Right forelimb (tissue), 1 donor: ENCODE measurements at regions not wholly inside any gene's neighbourhood (a gene's known extent, or its start where the extent isn't known, plus 50 kb on each side); places are given as distances from the start of the nearest gene placed in this dataset.

Experiments used
- DNase-seq: peaks from one replicate; pipeline ENCODE4 v3.0.0-alpha.2; 2018

DNA sequence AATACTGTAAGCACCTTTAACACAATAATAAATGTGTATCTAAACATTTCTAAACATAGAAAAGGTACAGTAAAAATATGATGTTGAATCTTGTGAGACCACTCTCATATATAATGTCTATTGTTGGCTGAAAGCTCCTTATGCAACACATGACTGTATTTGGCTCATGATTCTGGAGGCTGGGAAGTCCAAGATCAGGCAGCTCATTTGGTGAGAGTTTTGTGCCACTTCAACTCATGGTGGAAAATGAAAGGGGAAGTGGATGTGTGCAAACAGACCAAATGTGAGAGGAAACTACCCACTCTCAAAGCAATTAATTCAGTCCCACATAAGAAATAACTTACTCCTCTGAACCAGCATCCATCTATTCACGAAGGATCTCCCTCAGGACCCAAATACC, 257.7 kb upstream of the OPRM1 start:
- no peak for DNase-seq

DNA sequence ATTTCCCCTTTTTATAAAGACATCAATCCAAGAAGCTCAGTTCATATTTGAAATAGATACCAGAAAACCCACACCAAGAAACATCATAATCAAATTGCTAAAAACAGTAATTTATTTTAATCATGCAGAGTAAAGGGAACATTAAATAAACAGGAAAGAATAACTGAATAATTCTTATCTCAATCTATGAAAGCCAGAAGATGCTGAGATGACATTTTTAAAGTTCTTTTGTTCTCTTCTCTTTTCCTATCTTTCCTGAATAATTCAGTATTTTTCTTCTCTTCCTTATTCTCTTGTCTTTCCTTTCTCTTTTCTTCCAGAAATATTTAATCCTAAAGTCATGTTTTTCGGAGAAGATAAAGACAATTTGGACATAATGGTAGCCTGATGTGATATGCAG, 259.0 kb upstream of the OPRM1 start:
- no peak for DNase-seq

DNA sequence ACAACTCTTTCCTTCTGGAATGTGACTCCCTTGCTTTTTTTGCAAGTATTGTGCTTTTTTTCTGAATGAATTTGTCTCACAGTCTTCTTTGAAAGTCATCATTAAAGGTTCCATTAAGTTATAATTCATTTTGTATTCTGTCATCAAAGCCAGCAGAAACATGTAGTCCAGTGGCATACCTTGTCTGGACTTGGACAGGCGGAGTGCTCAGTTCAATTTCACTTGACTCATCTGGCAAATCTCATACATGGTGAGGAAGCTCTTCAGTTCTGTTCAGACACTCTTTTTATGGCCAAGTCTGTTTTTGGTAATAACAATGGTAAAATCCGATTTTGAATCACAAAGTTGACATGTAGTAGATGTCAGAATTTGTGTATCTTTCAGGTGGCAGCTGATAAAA, 260.8 kb upstream of the OPRM1 start:
- DNase-seq, result no peak

DNA sequence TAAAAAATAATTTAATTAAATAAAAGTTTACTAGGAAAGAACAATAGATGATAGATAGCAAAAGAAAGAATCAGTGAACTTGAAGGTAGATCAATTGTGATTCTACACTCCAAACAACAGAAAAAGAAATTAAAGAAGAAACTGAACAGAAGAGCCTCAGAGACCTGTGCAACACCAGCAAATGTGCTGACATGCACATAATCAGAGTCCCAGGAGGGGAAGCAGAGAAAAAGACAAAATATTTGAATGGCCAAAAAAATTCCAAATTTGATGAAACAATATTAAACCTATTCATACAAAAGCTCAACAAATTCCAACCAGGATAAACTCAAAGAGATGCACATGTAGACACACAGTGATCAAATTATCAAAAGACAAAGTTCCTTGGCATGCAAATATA, 267.5 kb upstream of the OPRM1 start:
- DNase-seq, result no peak

DNA sequence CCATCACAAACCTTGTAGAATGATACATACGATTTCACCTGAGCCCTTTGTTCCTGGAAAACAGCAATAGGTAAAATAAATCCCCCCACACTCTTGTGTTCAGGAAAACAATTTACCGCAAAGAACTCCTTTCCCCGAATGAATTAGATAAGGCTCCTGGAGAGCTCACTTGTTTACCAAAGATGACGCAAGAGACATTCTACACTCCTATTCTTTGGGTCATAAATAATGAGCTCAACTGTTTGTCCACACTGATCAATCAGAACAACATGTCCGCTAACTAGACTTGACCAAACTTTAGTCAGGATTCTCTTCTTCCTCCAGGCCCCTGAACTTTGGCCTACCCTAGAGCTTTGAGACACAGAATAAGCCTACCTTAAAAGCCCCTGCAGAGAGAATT, 271.9 kb upstream of the OPRM1 start:
- no peak for DNase-seq

DNA sequence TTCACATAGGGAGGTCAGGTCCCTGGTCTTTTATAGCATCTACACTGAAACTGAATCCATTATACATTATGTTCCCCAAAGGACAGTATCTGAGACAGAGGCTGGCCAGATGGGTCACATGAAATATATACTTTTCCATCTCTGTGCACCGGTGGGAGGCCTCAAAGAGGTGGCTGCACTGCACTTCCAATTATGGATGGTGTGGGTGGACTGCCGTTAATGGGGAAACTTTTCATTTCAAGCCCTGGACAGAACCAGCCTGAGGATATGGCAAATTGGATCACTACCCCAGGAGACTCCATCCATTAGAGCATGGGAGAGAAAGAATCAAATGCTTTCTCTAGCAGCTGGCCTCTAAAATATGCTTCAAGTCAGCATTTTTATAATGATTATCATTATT, 280.5 kb upstream of the OPRM1 start:
- no peak for DNase-seq

DNA sequence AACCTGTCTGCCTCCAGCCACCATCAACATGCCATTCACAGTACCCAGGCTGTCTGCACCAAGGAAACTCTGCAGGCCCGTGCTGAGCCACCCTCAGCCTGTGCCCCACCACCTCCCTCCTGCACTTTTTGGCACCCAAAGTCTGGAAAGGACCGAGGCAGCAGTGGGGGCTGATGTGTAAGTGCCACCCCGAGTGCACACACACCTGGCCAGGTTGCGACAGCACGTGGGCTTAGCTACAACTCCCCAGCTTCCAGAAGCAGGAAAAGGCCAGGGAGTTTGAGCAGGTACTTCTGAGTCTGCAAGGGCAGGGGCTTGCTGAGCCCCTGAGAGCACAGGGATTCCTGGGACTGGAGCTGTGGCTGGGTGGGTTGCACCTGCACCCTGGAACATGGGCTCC, 303.3 kb upstream of the OPRM1 start:
- DNase-seq, result no peak

DNA sequence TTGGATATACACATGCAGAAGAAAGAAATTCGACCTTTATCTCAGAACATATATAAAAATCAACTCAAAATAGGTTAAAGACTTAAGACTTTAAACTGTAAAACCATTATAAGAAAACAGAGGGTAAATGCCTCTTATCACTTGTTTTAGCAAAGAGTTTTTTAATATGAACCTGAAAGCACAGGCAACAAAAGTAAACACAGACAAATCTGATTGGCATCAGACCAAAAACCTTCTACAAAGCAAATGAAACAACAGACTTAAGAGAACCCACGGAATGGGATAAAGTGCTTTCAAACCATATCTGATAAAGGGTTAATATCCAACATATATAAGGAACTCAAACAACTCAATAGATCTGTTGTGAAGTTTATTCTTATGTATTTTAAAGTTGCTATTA, 309.9 kb upstream of the OPRM1 start:
- no peak for DNase-seq

DNA sequence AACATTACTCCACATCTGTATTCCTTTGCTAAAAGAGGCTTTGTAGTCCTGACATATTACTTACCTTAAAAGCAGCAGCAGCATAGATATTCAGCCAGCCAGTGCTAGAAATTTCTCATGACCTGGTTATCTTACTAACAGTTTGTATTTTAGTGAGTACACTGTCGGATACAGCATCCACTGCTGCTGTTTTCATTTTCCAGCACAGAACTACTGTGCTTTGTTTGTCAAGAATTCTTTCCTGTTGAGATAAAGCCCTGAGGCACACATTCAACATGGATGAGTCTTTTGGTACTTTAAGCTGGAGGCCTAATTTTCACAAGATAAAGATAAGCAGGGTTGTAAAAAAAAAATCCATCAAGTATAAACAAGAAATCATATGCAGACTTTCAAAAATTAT, 311.2 kb upstream of the OPRM1 start:
- no peak for DNase-seq

DNA sequence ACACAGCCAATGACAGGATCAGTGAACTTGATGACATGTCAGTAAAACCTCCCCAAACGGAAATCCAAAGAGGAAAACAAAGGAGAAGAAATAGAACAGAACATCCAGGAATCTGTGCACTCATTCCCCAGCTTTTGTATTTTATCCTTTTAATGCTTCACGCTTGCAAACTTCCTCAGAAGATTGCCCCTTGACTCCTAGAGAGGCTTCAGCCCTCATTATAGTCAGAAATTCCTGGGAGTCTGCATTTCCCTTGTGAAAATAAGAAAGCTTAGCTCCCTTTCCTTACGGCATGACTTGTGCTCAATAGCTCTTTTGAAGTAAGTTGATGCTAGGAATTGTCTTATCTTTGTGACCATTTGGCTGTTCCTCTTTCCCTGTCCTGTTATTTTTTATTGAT, 313.6 kb upstream of the OPRM1 start:
- DNase-seq, result no peak

DNA sequence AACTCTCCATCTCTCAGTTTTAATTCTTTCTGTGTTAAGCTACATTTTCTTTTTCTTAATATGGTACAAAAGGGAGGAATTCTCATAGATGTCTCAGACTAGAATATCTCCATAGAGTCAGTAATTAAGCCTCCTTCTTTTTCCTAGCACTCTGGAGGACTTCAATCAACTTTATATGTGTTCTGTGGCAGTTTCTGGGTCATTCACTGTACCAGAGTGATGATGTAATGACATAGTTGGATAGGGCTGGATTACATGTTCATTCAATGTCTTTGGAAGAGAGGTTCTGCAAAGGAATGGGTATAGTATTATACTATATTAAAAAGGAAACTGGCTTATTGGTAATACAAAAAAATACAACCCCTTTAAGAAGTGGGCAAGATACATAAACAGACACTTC, 318.3 kb upstream of the OPRM1 start:
- DNase-seq, result no peak

DNA sequence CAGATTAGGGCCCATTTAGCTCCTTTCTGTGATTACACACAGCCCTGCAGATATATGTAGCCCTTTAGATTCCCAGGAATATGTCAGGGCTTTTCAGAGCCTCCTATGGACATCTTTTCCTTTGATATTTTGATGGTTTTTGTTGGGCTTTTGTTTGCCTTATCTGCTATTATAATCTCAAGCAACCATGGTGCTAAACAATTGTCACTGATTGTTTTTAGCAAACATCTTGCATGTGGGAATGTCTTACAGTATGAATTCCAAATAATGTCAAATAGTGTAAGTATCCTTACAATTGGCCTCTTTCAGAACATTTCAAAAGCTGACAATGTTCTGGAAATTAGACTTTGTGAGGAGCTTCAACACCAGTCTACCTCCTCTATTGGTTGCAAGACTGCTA, 333.6 kb upstream of the OPRM1 start:
- DNase-seq, result no peak

DNA sequence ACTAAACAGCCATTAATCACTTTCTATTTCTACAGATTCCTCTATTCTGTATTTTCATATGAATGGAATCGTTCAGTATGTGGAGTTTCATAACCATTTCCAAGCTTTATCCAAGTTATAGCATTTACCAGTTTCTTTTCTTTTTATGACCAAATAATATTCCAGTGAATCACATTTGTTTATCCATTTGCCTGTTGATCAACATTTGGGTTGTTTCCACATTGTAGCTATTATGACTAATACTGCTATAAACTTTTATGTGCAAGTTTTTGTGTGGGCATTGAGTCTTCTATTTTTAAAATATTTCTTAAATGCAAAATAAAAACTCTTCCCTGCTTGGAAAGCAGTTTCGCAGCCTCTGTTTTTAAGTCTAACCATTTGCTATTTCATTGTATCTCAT, 336.4 kb upstream of the OPRM1 start:
- no peak for DNase-seq

DNA sequence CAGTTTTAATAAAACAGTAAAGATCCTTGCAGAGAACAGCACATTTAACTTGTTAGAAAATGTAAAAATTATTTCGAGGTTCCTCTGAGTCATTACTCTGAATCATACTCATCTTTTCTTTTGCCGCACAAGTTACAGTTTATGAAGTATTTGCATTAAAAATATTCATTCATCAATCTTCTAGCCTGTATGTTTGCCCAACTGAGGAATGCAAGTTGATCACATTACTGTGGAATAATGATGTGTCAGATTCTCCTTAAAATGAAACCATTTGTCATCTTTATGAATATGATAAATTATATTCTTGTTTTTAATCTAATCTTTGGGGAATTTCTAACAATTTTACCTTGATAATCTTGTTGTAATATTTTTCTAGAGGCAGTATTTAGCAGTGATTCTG, 340.4 kb upstream of the OPRM1 start:
- no peak for DNase-seq

DNA sequence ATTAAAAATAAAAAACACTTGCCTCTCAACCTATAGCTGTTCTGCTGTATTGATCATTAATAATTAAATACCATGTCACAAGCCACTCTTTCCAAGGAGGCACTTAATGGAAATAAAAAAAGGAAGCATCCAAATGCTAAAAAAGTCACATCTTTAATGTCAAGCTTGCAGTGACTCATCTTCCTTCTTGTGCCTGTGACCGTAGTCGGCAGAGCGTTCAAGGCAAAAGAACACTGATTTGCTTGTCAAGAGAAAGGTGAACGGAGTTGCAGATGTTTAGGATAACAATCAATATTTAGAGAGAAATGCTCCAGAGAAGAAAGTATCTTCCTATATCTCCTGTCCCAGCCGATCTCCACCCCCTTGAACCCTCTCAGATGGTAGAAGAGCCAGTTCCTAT, 341.0 kb upstream of the OPRM1 start:
- no peak for DNase-seq

DNA sequence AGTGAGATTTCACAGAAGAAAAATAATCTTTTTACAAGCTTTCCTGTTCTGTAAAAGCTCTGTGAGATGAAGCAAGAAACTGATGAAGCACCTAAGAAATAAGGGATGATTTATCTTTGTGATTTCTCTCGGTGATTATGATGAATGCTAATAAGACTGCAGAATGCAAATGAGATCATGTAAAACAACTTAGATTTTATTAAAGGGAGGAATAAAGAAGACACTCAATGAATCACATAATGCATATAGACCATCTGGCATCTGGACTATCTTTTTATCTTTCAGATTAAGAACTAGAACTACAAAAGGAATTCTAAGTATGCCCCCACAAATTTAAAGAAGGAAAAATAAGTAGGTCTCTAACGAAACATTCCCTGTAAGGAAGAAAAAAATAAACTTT, 361.5 kb upstream of the OPRM1 start:
- DNase-seq, result no peak

DNA sequence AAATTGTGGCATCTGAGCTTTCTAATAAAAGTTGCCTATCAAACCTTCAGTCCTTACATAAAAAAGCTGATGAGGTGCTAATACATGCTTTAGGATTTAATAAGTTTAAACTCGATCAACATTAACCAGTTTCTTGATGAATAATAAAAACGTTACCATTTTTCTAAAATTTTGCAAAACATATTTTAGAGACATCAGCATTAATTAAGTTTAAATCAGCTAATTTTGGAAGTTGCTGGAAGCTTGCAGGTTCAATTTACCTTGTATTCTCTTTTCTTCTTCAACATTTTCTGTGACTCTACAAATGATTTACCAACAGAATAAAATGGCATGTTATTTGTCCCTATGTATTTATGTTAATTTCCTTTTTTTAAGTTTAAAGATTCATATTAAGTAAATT, 365.3 kb upstream of the OPRM1 start:
- no peak for DNase-seq

DNA sequence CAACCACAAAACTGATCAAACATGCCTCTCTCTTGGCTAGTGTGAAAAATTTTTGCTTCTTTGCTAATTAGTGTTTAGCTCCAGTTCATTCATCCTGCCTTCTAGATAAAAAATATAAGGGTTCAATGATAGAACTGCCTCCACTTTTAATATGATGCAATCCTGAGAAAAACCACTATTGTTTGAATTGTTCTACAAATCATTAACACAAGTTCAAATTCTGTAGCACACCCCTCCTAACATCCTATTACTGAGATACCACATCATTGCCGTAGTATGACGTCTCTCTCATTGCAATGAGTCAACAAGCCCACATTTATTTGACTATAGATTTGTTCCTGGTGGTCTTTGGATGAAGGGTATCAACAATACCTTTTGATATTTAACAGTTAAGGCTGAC, 365.8 kb upstream of the OPRM1 start:
- no peak for DNase-seq

DNA sequence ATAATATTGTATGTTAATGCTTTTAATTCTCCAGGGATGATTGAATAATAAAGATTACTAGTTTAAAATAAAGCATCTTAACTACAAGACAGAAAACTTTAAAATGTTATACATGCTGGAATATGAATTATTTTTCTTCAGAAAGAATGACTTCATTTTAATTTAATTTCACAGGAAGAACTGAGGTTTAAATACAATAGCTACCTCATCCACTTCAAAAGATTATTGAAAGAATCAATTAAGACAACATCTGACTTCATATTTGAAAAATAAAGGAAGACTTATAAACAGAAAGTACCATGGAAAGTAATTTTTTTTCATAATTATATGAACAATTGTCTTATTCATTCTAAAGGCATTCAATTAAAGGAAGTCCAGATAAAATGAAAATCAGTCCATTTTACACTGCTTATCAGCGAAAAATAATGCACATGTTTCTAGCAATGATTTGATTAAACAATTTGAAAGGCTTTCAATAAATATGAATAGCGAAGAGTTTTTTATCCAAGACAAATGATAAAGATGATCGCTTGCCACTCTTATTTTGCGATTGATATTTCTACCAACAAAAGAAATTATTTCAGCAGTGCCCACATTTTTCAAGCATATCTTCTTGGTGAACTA, 368.5 kb upstream of the OPRM1 start:
- DNase-seq, result no peak

DNA sequence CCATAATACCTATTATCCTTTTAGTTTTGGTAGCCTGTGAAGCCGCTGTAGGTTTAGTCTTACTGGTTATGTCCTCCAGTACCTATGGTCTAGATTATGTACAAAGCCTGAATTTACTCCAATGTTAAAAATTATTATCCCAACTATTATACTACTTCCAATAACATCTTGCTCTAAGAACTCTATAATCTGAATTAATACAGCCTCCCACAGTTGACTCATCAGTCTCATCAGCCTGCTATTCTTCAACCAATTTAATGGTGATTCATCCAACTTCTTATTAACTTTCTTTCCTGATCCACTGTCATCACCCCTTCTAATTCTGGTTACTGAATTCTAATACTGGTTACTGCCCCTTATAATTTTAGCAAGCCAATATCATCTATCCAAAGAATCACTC, 370.3 kb upstream of the OPRM1 start:
- DNase-seq, result no peak

DNA sequence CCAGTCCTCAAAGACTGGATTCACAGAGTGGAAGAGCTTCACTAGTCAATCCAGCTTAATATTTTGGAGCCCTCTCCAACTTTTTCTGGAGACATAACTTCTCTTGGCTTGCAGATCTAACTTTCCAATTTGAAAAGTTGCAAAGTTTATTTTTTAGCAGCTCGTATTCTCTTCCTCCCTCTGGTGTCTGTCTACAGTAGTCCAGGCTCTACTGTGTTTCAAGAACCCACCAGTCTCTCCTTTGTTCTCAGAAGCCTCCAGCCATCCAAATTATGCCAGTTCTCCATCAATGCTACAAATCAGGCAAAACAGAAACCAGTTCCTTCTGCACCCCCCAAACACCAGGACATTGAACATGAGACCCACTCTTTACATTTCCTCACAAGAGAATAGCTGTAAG, 376.1 kb upstream of the OPRM1 start:
- DNase-seq, result no peak

DNA sequence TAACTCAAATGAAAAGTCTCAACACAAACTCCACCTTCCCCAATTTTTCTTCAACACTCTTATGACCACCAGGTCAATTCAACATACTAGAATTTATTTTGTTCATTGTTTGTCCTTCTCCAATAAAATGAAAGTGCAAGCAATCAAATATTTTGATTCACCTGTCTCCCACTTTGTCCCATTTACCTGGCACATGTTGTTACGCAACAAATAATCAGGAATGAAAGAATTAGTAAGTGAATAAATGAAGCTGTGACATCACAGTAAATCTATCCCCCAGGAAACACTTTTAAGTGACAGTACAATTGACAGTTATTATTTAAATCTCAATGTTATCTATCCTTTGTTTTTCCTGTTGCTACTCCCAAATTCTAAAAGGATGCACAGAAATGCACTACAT, 393.7 kb upstream of the OPRM1 start:
- no peak for DNase-seq

DNA sequence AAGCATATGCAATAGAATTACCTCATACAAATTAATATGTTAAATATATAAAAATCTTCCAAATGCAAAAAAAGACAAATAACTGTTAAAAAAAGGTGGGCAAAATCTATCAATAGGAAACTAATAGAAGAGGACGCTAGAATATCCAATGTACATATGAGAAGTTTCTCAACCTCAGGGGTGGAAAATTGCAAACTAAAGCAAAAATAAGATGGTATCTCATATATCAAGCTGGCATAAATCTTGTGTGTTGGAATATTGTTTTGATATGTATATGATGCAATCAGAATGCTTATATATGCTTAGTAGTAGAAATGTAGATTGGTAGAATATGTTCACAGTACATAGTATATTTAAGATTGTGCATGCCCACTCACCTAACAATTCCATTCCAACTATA, 395.0 kb upstream of the OPRM1 start:
- no peak for DNase-seq

DNA sequence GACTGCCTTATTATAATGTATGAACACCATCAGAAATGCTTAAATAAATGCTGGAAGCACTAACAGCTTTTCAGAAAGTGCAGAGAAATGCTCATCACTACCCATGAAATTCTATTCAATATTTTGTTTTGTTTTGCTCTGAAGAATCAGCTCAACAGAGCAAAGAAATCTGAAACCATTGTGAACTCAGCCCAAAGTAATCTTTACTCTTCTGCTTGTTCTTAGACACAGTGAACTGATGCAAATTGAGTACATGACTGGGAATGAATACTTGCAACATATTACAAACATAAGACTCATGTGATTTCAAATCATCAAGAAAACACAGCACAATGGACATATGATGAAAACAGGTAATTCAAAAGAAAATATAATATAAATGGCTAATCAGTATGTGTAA, 404.6 kb upstream of the OPRM1 start:
- no peak for DNase-seq

DNA sequence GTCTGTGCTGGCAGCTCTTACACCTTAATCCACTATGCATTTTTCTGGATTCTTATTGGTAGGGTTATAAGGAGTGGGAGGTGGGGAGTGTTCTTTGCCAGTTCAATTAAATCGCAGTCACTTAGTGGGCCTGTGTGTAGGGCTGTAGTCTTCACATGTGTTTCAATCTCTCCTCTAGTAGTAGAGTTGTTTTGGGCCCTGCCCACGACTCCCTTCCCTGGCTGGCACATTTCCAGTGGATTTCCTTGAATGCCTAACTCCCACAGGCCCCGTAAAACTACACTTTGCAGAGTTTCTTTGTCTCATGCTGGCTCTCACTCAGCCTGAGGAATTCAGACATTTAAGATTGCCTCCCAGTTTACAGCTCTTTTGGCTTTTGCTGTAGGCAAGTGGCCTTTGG, 414.0 kb upstream of the OPRM1 start:
- DNase-seq, result peak; percentile 77

DNA sequence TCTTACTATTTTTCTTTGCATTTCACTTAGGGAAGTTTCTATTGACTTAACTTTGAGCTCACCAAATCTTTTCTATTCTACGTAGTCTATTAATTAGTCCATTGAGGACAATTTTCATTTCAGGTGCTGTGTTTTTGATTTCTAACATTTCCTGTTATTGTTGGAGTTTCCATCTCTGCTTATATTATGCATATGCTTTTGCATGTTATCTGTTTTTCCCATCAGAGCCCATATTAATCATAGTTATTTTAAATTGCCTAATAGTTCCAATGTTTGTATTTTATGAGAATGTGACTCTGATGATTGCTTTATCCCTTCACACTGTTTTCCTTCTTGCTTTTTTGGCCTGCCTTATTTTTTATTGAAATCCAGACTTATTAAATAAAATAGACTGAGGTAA, 414.5 kb upstream of the OPRM1 start:
- DNase-seq, result no peak
